DMS53 (cell line): ENCODE measurements at regions not wholly inside any gene's neighbourhood (a gene's known extent, or its start where the extent isn't known, plus 50 kb on each side); places are given as distances from the start of the nearest gene placed in this dataset.

Experiments
- DNase-seq: peaks from one replicate; lab custom pipeline; 2025; lab: John Stamatoyannopoulos, UW

- DNase-seq = no peak
These were observed 126.4 kb upstream of the HAAO start for GRCh38 chr2:42918671-42919318.

GRCh38 chr2:42918041-42918440, 125.7 kb upstream of the HAAO start:
- no peak for DNase-seq

GRCh38 chr2:42917425-42917927, 125.1 kb upstream of the HAAO start:
- no peak for DNase-seq

GRCh38 chr2:42916324-42916723, 123.9 kb upstream of the HAAO start:
- DNase-seq = no peak

- no peak for DNase-seq
These were observed 122.5 kb upstream of the HAAO start for GRCh38 chr2:42914860-42915259.

DNA sequence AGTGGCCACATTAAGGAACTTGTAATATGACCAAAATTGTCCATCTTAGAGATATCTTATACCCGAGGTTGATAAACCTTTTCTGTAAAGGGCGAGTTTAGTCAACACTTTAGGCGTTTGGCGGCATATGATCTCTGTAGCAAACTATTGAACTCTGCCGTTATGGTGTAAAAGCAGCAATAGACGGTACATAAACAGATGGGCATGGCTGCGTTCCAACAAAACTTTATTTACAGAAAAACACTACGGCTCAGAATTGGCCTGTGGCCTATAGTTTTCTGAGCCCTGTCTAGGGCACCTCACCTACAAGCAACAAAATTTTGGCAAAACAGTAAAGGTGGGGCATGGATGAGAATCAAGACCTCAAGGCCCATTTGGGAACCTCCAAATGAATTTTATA, 121.9 kb upstream of the HAAO start:
- DNase-seq = no peak

DNA sequence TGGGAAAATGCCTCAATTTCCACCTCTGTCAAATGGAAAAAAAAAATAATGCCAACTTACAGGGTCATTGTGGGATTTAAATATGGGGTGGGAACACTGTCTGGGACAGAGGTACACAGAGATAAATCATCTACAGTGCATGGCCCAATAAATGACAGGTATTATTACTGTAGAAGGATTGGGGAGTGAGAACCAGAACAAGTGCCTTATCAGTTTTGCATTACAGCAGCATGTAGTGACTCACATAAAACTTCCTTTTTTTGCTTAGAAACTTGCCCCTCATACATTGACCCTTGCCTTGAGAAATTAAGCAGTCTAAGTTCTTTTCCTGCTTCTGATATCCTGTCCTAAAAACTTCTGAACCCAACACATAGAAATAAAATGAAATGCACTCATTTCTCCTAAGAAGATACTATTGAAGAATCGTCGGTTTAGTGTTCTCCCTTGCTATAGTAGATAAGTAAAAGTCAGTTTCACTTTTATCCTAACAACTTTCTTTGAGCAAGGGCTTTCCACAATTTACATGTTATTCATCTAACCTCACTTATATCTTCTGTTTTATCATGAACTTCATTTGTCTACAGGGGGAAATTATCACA, 121.0 kb upstream of the HAAO start:
- no peak for DNase-seq

DNA sequence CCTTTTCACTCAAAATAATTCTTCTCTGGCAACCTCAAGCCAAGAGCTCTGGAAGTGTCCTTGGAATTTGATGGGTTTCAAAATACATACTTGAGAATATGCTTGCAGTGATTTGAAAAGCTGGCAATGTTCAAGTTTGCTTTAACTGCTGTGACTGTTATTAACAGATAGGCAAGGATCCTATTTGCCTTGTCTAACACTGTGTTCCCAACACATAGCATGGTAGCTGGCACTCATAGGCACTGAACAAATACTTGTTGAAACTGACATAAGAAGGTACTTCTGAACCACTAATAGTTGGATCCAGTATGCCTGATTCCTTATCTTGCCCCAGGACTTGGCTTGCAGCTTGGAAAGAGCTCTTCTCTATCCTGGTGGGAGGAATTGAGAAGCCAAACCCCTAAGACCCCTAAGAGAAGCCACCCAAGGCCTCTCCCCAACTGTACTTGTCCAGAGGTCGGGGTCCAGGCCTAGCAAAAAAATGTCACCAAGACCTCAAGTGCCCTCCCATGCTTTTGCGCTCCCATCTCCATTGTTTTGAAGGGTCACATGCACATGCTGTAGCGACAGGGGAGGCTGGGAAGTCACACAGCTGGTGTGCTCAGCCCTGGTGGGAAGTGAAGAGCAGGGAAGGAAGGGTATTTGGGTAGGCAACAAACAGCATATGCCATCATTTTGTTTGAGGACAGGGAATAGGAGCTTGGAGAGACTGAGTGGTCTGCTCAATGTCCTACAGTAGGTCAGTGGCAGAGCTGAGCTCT, 118.4 kb upstream of the HAAO start:
- DNase-seq = no peak

DNA sequence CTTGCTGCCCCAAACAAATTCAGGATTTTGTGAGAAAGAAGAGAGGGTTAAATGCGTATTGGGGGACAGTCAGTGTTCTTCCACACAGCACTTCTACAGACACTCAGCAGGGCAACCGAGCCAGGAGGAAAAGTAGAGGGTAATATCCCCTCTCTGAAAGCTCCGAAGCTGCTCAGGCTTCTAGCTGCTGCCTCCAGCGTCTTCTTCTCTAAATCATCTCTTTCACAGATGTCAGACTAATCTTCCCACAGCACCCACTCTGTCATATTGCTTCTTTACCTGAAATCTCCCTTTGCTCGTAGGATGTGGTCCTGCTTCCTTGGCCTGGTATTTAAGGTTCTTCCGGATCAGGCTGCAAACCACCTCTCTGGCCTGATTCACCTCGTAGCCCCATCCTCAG, 117.6 kb upstream of the HAAO start:
- DNase-seq = no peak

- no peak for DNase-seq
These were observed 116.3 kb upstream of the HAAO start for GRCh38 chr2:42908518-42909200.

GRCh38 chr2:42907835-42908234, 115.5 kb upstream of the HAAO start:
- DNase-seq = no peak

GRCh38 chr2:42906557-42907411, 114.4 kb upstream of the HAAO start:
- no peak for DNase-seq

DNA sequence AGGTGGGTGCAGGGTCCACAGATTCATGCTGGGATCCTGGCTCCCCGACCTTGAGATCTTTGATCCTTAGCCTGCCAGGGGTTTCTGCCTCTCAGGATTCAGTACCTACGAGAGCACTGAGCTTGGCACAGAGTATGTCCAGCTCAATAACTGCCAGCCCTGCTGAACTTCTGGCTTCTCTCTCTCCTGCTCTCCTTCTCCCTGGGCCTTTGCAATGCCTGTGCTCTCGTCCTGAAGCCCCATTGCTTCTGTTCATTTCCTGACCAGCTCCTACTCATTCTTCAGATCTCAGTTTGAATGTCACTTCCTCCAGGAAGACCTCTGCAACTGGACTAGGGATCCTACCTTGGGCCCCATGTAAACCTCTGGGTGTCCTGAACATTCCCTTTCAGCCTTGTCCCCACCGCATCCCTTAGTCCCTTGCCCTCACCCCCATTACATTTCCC, 113.8 kb upstream of the HAAO start:
- no peak for DNase-seq

- no peak for DNase-seq
These were observed 113.1 kb upstream of the HAAO start for GRCh38 chr2:42905341-42906110.

DNA sequence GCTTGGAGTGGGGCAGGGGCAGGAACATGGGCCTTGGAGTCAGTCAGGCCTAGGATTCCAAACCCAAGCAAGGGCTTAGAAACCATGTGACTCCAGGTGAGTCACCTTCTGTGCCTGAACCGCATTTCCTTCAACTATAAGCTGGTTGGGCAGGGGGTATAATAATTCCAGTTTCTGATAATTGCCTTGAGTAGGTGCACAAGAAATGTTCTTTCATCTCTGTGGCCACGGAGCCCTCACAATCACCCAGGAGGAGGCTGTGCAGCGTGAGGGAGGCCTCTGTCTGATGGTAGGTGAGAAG, 112.1 kb upstream of the HAAO start:
- no peak for DNase-seq

- DNase-seq = peak; percentile 45
These were observed 111.6 kb upstream of the HAAO start for GRCh38 chr2:42903821-42904575.

GRCh38 chr2:42902939-42903709, 110.7 kb upstream of the HAAO start:
- no peak for DNase-seq

DNA sequence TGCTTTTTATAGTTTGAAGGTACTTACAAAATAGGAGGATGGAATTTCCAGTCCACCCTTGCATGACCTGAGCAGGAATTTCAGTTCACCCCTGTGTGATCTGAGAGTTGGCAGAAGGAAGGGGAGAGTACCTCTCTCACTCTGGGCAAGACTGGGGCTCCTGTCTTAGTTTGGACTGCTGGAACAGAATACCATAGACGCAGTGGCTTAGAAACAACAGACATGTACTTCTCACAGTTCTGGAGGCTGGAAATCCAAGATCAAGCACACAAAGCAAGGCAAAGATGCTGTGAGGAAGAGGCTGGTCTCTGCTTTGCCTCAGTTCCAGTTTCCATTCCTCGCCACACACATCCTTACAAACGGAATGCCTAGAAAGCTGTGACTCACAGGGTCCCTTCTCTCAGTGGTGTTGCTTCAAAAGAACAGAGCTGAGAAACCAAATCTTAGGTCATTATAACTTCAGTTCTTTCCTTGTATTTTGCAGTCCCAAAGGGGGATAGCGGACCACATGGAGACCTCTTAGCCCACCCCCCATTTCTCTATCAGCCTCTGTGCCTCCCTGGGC, 108.8 kb upstream of the HAAO start:
- no peak for DNase-seq

DNA sequence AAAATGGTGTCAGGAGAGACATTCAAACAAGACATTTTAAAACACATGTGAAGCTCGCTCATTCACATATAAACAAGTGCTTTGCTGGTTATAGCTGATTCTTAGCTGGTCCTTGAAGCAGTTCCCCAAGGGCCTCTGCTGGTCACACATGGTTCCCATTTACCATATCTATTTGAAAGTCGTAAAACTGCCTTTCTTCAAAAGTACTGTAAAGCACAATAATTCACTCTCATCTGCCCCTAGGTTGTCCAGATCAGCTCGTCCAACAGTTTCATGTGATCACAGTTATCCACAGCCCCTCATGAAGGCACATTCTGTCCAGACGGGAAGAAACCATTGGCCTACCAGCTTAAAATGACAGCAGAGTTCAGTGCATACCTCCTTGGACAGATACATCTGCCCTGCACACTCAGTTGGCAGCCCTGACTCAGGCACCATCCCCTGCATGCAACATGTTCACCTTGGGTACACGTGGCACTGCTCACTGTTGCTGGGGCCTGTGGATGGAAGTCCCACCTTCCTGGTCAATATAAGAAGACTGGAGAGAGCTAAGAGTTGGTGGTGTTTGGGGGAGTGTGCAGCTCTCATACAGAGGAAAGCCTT, 108.0 kb upstream of the HAAO start:
- DNase-seq = no peak
